Keratinocyte (primary cell): ENCODE measurements at regions not wholly inside any gene's neighbourhood (a gene's known extent, or its start where the extent isn't known, plus 50 kb on each side); places are given as distances from the start of the nearest gene placed in this dataset.

ENCODE experiments used
- CTCF ChIP-seq, 3 experiments: IDR thresholded peaks in 1 of 3; conservative IDR thresholded peaks in 1 of 3; optimal IDR thresholded peaks in 1 of 3; 2 replicates in 2 of 3; 3 replicates in 1 of 3; pipeline versions ENCODE3 to v1.5.1; 2011; ENCODE audit warnings: low read length in 3 of 3, mild to moderate bottlenecking in 3 of 3, moderate library complexity in 2 of 3, control low read depth in 1 of 3, inconsistent platforms in 1 of 3; ENCODE audit not compliant: insufficient read depth in 2 of 3; ENCODE audit errors: extremely low read depth in 1 of 3
- EZH2 ChIP-seq: IDR thresholded peaks from one replicate; pipeline ENCODE4 v1.6.1; 2012; ENCODE audit warnings: inconsistent platforms, mild to moderate bottlenecking, low read length, moderate library complexity

GRCh38 chr13:73168226-73168952 lies 109.6 kb downstream of the KLF5 start:
- no peak for TF ChIP-seq CTCF (optimal IDR thresholded peaks at IDR 0.05 in 1 of 3, IDR thresholded peaks at IDR 0.05 in 1 of 3, conservative IDR thresholded peaks at IDR 0.05 in 1 of 3; ENCODE audit: extremely low read depth in 1 of 3, insufficient read depth in 2 of 3, low read length in 3 of 3)
- TF ChIP-seq EZH2 = no peak
